Hippocampal formation (tissue), 2 donors: ENCODE measurements at regions not wholly inside any gene's neighbourhood (a gene's known extent, or its start where the extent isn't known, plus 50 kb on each side); places are given as distances from the start of the nearest gene placed in this dataset.

Experiments
- DNase-seq, 2 donors: peaks; one replicate each; lab custom pipeline; 2025; lab: John Stamatoyannopoulos, UW

- no peak for DNase-seq
Observed at GRCh38 chr5:56588131-56588487, 227.2 kb upstream of the MAP3K1 start.

GRCh38 chr5:56587381-56588130, 227.8 kb upstream of the MAP3K1 start:
- DNase-seq: no peak

GRCh38 chr5:56585999-56586691, 229.2 kb upstream of the MAP3K1 start:
- DNase-seq: no peak

GRCh38 chr5:56585461-56585860, 229.9 kb upstream of the MAP3K1 start:
- DNase-seq: no peak

GRCh38 chr5:56581426-56581825, 233.9 kb upstream of the MAP3K1 start:
- no peak for DNase-seq

- no peak for DNase-seq
Observed at GRCh38 chr5:56580864-56581263, 234.5 kb upstream of the MAP3K1 start.

- no peak for DNase-seq
Observed at GRCh38 chr5:56575821-56576220, 239.5 kb upstream of the MAP3K1 start.

- DNase-seq: no peak
Observed at GRCh38 chr5:56574778-56575177, 240.6 kb upstream of the MAP3K1 start.

- no peak for DNase-seq
Observed at GRCh38 chr5:56569566-56569965, 245.8 kb upstream of the MAP3K1 start.

GRCh38 chr5:56569076-56569475, 246.3 kb upstream of the MAP3K1 start:
- no peak for DNase-seq

- no peak for DNase-seq
Observed at GRCh38 chr5:56567278-56567677, 248.1 kb upstream of the MAP3K1 start.

GRCh38 chr5:56566374-56567249, 248.7 kb upstream of the MAP3K1 start:
- DNase-seq: no peak

- no peak for DNase-seq
Observed at GRCh38 chr5:56565644-56566043, 249.7 kb upstream of the MAP3K1 start.

GRCh38 chr5:56565283-56565615, 250.1 kb upstream of the MAP3K1 start:
- DNase-seq: no peak

- no peak for DNase-seq
Observed at GRCh38 chr5:56564541-56565282, 250.6 kb upstream of the MAP3K1 start.

GRCh38 chr5:56561455-56561854, 253.9 kb upstream of the MAP3K1 start:
- no peak for DNase-seq

GRCh38 chr5:56558131-56558745, 257.1 kb upstream of the MAP3K1 start:
- no peak for DNase-seq

GRCh38 chr5:56557198-56557597, 258.2 kb upstream of the MAP3K1 start:
- no peak for DNase-seq

- no peak for DNase-seq
Observed at GRCh38 chr5:56552612-56553268, 262.6 kb upstream of the MAP3K1 start.

- DNase-seq: no peak
Observed at GRCh38 chr5:56550227-56550626, 265.1 kb upstream of the MAP3K1 start.
